ENCODE measurements at regions not wholly inside any gene's neighbourhood (a gene's known extent, or its start where the extent isn't known, plus 50 kb on each side); places are given as distances from the start of the nearest gene placed in this dataset.

- TF ChIP-seq, protein P1, sequence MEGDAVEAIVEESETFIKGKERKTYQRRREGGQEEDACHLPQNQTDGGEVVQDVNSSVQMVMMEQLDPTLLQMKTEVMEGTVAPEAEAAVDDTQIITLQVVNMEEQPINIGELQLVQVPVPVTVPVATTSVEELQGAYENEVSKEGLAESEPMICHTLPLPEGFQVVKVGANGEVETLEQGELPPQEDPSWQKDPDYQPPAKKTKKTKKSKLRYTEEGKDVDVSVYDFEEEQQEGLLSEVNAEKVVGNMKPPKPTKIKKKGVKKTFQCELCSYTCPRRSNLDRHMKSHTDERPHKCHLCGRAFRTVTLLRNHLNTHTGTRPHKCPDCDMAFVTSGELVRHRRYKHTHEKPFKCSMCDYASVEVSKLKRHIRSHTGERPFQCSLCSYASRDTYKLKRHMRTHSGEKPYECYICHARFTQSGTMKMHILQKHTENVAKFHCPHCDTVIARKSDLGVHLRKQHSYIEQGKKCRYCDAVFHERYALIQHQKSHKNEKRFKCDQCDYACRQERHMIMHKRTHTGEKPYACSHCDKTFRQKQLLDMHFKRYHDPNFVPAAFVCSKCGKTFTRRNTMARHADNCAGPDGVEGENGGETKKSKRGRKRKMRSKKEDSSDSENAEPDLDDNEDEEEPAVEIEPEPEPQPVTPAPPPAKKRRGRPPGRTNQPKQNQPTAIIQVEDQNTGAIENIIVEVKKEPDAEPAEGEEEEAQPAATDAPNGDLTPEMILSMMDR (optimal IDR thresholded peaks at IDR 0.05 in 1 of 3, IDR thresholded peaks at IDR 0.05 in 1 of 3, conservative IDR thresholded peaks at IDR 0.05 in 1 of 3; ENCODE audit: extremely low read depth in 1 of 3, insufficient read depth in 2 of 3, low read length in 3 of 3), result no peak
- no peak for TF ChIP-seq EZH2 (IDR thresholded peaks at IDR 0.05; ENCODE audit: low read length)
These were observed 482.4 kb downstream of the CDH10 start for GRCh38 chr5:24162343-24162742.
